KMS-11 (cell line): ENCODE measurements at regions not wholly inside any gene's neighbourhood (a gene's known extent, or its start where the extent isn't known, plus 50 kb on each side); places are given as distances from the start of the nearest gene placed in this dataset.

ENCODE experiments used
- H2AFZ ChIP-seq: fragments of 200-600 bp; sonication (generic); 2 replicates; pipeline ENCODE4 v1.6.1; 2016; ENCODE audit warnings: antibody characterized with exemption, mixed run types, low read depth
- H3K27ac ChIP-seq: fragments of 200-600 bp; sonication (generic); 2 replicates; pipeline ENCODE4 v1.6.1; 2016; ENCODE audit warnings: mild to moderate bottlenecking, mixed run types
- H3K27me3 ChIP-seq: fragments of 200-600 bp; sonication (generic); 2 replicates; pipeline ENCODE4 v1.6.1; 2017; ENCODE audit warnings: mild to moderate bottlenecking, low read depth, mixed run types, moderate library complexity; ENCODE audit not compliant: insufficient read depth
- H3K36me3 ChIP-seq: fragments of 200-600 bp; sonication (generic); 2 replicates; pipeline ENCODE4 v1.6.1; 2017; ENCODE audit warnings: mild to moderate bottlenecking, mixed run types; ENCODE audit not compliant: insufficient read depth
- H3K4me1 ChIP-seq: fragments of 200-600 bp; sonication (generic); 2 replicates; pipeline ENCODE4 v1.6.1; 2016; ENCODE audit warnings: mild to moderate bottlenecking, low read depth, mixed run types; ENCODE audit not compliant: poor library complexity, severe bottlenecking
- H3K4me2 ChIP-seq: fragments of 200-600 bp; sonication (generic); 2 replicates; pipeline ENCODE4 v1.7.0; 2016; ENCODE audit warnings: mild to moderate bottlenecking, mixed run types
- H3K4me3 ChIP-seq: fragments of 200-600 bp; sonication (generic); IDR thresholded peaks from 2 replicates; pipeline ENCODE4 v1.6.1; 2017; ENCODE audit warnings: low read depth, low read length, mixed read lengths; ENCODE audit not compliant: insufficient read depth
- H3K79me2 ChIP-seq: fragments of 200-600 bp; sonication (generic); 2 replicates; pipeline ENCODE4 v1.6.1; 2016; ENCODE audit warnings: low read depth, mixed run types; ENCODE audit not compliant: insufficient read depth
- H3K9ac ChIP-seq: fragments of 200-600 bp; sonication (generic); 2 replicates; pipeline ENCODE4 v1.6.1; 2016; ENCODE audit warnings: mild to moderate bottlenecking, mixed run types
- H4K20me1 ChIP-seq: fragments of 200-600 bp; sonication (generic); 2 replicates; pipeline ENCODE4 v1.6.1; 2016; ENCODE audit warnings: mild to moderate bottlenecking, mixed run types; ENCODE audit not compliant: insufficient read depth
- TF ChIP-seq, protein P1 (sequence below): fragments of 200-600 bp; sonication (generic); conservative IDR thresholded peaks from 2 replicates; pipeline ENCODE4 v1.6.1; 2017; ENCODE audit warnings: low read depth, mild to moderate bottlenecking, antibody characterized with exemption, low read length, moderate library complexity, mixed read lengths

DNA sequence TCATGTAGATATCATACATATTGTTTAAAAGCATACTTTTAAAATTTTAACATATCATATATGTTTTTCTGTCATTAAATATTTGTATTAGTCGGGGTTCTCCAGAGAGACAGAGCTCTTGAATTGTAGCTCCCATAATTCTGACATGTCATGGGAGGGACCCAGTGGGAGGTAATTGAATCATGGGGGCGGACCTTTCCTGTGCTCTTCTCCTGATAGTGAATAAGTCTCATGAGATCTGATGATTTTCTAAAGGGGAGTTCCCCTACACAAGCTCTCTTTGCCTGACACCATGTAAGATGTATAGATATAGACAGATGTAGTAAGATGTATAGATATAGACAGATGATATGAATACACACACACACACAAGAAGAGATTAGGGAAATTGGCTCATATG lies 161.2 kb upstream of the ABI3BP start:
- no peaks in the 10 kb centered on the region for H3K4me1 ChIP-seq
- no peak overlapping the region for H3K4me2 ChIP-seq
- H3K9ac ChIP-seq: no peak overlapping the region

DNA sequence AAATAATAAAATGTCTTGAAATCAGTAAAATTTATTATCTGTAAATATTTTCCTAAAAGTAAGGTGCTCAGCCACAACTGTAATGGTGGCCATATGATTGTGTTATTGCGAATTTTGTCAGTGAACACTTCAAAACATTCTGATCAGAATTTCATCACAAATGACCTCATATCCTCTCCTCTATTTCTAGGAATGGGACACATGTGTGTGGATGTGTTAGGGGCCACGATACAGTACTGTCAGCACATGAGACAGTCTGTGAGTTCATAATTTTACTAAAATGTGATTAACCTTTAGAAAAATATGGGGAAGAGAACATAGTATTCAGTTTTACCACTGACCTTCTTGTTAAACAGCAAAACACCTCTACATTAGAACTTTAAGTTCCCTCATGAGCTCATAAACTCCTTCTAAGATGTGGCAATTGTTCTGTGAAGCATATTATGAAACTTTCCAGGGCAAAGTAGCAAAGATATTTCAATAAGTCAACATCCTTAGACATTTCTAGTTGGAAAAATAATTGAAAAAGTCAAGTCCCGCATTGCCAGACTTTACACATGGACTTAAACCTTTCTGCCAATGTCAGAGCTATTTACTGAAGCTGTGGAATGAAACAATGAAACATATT lies 158.2 kb upstream of the ABI3BP start:
- no peaks in the 10 kb centered on the region for H3K27me3 ChIP-seq
- no peaks in the 10 kb centered on the region for H3K36me3 ChIP-seq
- no peak overlapping the region for H3K4me2 ChIP-seq
- H3K27ac ChIP-seq: no peak overlapping the region
- H2AFZ ChIP-seq: no peak overlapping the region
- TF ChIP-seq, protein P1, sequence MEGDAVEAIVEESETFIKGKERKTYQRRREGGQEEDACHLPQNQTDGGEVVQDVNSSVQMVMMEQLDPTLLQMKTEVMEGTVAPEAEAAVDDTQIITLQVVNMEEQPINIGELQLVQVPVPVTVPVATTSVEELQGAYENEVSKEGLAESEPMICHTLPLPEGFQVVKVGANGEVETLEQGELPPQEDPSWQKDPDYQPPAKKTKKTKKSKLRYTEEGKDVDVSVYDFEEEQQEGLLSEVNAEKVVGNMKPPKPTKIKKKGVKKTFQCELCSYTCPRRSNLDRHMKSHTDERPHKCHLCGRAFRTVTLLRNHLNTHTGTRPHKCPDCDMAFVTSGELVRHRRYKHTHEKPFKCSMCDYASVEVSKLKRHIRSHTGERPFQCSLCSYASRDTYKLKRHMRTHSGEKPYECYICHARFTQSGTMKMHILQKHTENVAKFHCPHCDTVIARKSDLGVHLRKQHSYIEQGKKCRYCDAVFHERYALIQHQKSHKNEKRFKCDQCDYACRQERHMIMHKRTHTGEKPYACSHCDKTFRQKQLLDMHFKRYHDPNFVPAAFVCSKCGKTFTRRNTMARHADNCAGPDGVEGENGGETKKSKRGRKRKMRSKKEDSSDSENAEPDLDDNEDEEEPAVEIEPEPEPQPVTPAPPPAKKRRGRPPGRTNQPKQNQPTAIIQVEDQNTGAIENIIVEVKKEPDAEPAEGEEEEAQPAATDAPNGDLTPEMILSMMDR: no peak
- no peak overlapping the region for H3K4me3 ChIP-seq
- H3K4me1 ChIP-seq: peaks cover 13% of the 10 kb centered on the region
- no peak overlapping the region for H3K9ac ChIP-seq
- H4K20me1 ChIP-seq: no peaks in the 10 kb centered on the region
- no peaks in the 10 kb centered on the region for H3K79me2 ChIP-seq

More for the DNA sequence above, 161.2 kb upstream of the ABI3BP start:
- TF ChIP-seq, protein P1: no peak
- no peaks in the 10 kb centered on the region for H3K27me3 ChIP-seq
- no peak overlapping the region for H3K27ac ChIP-seq
- no peak overlapping the region for H3K4me3 ChIP-seq
- H3K36me3 ChIP-seq: no peaks in the 10 kb centered on the region
- no peaks in the 10 kb centered on the region for H3K79me2 ChIP-seq
- H2AFZ ChIP-seq: no peak overlapping the region
- no peaks in the 10 kb centered on the region for H4K20me1 ChIP-seq

DNA sequence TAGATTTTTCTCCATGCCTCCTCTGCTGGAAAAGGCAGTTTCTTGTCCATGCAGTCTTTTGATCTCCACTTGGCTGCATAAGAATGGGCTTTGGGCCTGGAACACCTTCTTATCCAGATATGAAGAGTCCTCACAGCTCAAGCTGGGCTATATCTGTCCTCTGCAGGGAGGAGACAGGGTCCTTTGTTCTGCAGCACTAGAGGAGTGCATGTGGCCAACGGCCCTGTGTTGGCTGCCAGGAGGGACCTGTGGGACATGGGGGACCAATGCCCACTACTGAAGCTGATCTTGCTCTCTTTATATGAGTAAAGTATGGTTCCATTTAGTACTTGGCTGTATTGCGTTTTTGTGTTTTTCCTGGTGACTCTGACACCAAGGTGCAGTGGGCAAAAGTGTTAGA lies 157.3 kb upstream of the ABI3BP start:
- Histone ChIP-seq H3K4me2 (no peak overlapping the region), H3K27me3 (no peaks in the 10 kb centered on the region), H3K4me1 (peaks cover 13% of the 10 kb centered on the region), H4K20me1 (no peaks in the 10 kb centered on the region), H3K79me2 (no peaks in the 10 kb centered on the region), H3K36me3 (no peaks in the 10 kb centered on the region), H2AFZ (no peak overlapping the region), H3K27ac (no peak overlapping the region), H3K9ac (no peak overlapping the region), H3K4me3 (no peak overlapping the region)
- TF ChIP-seq, protein P1: no peak

DNA sequence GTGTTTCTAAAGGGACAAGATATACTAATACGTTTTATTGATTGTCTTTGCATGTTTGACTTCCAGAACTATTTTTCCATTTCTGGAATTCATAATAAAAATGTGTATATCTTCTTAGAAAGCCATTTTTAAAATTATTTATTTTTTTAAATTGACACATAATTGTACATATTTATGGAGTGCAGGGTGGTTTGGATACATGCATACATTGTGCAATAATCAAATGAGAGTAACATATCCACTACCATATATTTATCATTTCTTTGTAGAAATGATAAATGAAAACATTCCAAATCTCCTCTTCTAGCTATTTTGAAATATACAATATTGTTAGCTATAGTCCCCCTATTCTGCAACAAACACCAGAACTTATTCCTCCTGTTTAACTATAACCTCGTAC lies 156.5 kb upstream of the ABI3BP start:
- H3K4me3 ChIP-seq: no peak overlapping the region
- H3K9ac ChIP-seq: no peak overlapping the region
- H3K27me3 ChIP-seq: no peaks in the 10 kb centered on the region
- H2AFZ ChIP-seq: no peak overlapping the region
- H3K36me3 ChIP-seq: no peaks in the 10 kb centered on the region
- H3K4me1 ChIP-seq: peaks cover 13% of the 10 kb centered on the region
- TF ChIP-seq, protein P1: no peak
- H3K79me2 ChIP-seq: no peaks in the 10 kb centered on the region
- H3K4me2 ChIP-seq: no peak overlapping the region
- H4K20me1 ChIP-seq: no peaks in the 10 kb centered on the region
- H3K27ac ChIP-seq: no peak overlapping the region
